GM23338 (cell line): ENCODE measurements at regions not wholly inside any gene's neighbourhood (a gene's known extent, or its start where the extent isn't known, plus 50 kb on each side); places are given as distances from the start of the nearest gene placed in this dataset. TPM values are rescaled to one million over a fixed set of nuclear protein-coding genes. Genes with fewer than 3 reads are reported as not detected.

Experiments used
- ATAC-seq: fragments of 200-7000 bp; cut with Tn5 transposase; 3 replicates; pipeline ENCODE4 v1.9.1; 2020
- DNase-seq: peaks from one replicate; pipeline ENCODE4 v3.0.0-alpha.2; 2015; ENCODE audit warnings: low spot score
- H2AFZ ChIP-seq: fragments of 200-600 bp; sonication (generic); 2 replicates; pipeline ENCODE4 v1.8.0; 2016; ENCODE audit warnings: antibody characterized with exemption, mild to moderate bottlenecking, moderate library complexity
- H3F3A ChIP-seq: fragments of 200-600 bp; sonication (generic); replicated peaks from 2 replicates; pipeline ENCODE4 v1.8.0; 2017; ENCODE audit warnings: antibody characterized with exemption, mixed run types, low read depth
- H3K27ac ChIP-seq: fragments of 200-600 bp; sonication (generic); 2 replicates; pipeline ENCODE4 v1.6.1; 2016; ENCODE audit warnings: low read depth
- H3K27me3 ChIP-seq: fragments of 200-600 bp; sonication (generic); 2 replicates; pipeline ENCODE4 v1.8.0; 2016; ENCODE audit warnings: mild to moderate bottlenecking, mixed run types, moderate library complexity; ENCODE audit not compliant: insufficient read depth
- H3K36me3 ChIP-seq: fragments of 200-600 bp; sonication (generic); 2 replicates; pipeline ENCODE4 v1.8.0; 2016; ENCODE audit warnings: mild to moderate bottlenecking; ENCODE audit not compliant: insufficient read depth
- H3K4me1 ChIP-seq: fragments of 200-600 bp; sonication (generic); 2 replicates; pipeline ENCODE4 v1.8.0; 2016; ENCODE audit warnings: mild to moderate bottlenecking, moderate library complexity; ENCODE audit not compliant: insufficient read depth
- H3K4me2 ChIP-seq: fragments of 200-600 bp; sonication (generic); 2 replicates; pipeline ENCODE4 v1.7.1; 2017; ENCODE audit warnings: mixed run types
- H3K4me3 ChIP-seq: fragments of 200-600 bp; sonication (generic); 2 replicates; pipeline ENCODE4 v1.6.1; 2016; ENCODE audit warnings: mixed run types
- H3K79me2 ChIP-seq: fragments of 200-600 bp; sonication (generic); replicated peaks from 2 replicates; pipeline ENCODE4 v1.8.0; 2017; ENCODE audit warnings: mild to moderate bottlenecking; ENCODE audit not compliant: insufficient read depth
- H3K9me2 ChIP-seq: fragments of 200-600 bp; sonication (generic); 2 replicates; pipeline ENCODE4 v1.8.0; 2017; ENCODE audit not compliant: insufficient read depth
- H4K20me1 ChIP-seq: fragments of 200-600 bp; sonication (generic); replicated peaks from 2 replicates; pipeline ENCODE4 v1.8.0; 2017; ENCODE audit warnings: mild to moderate bottlenecking; ENCODE audit not compliant: insufficient read depth
- H3K27ac Mint-ChIP-seq: 2 replicates; pipeline ENCODE4 v1.8.0; 2020; ENCODE audit warnings: inconsistent platforms, mild to moderate bottlenecking, moderate library complexity, mixed read lengths
- H3K27me3 Mint-ChIP-seq: 3 replicates; pipeline ENCODE4 v1.8.0; 2022; ENCODE audit warnings: low read depth, mild to moderate bottlenecking, moderate library complexity, mixed read lengths, inconsistent platforms; ENCODE audit not compliant: insufficient read depth, poor library complexity
- H3K36me3 Mint-ChIP-seq: 3 replicates; pipeline ENCODE4 v1.8.0; 2021; ENCODE audit warnings: low read depth, mild to moderate bottlenecking, inconsistent platforms, moderate library complexity, mixed read lengths
- H3K4me1 Mint-ChIP-seq: 3 replicates; pipeline ENCODE4 v1.8.0; 2020; ENCODE audit warnings: mild to moderate bottlenecking, inconsistent platforms, mixed read lengths
- H3K4me3 Mint-ChIP-seq: 3 replicates; pipeline ENCODE4 v1.8.0; 2021; ENCODE audit warnings: moderate library complexity, mild to moderate bottlenecking, inconsistent platforms, mixed read lengths
- H3K9me3 Mint-ChIP-seq: 3 replicates; pipeline ENCODE4 v1.8.0; 2020; ENCODE audit warnings: moderate library complexity, mild to moderate bottlenecking, inconsistent platforms, mixed read lengths
- EZH2 ChIP-seq: fragments of 200-600 bp; sonication (generic); IDR thresholded peaks from one replicate; pipeline ENCODE4 v1.8.0; 2017; ENCODE audit warnings: antibody characterized with exemption, mild to moderate bottlenecking, low read depth; ENCODE audit not compliant: unreplicated experiment
- JUNB ChIP-seq: IDR thresholded peaks from one replicate; pipeline ENCODE4 v1.6.1; 2016; ENCODE audit warnings: antibody characterized with exemption; ENCODE audit not compliant: unreplicated experiment
- NANOG ChIP-seq: IDR thresholded peaks from 2 replicates; pipeline ENCODE4 v1.6.1; 2016; ENCODE audit warnings: antibody characterized with exemption, borderline replicate concordance
- STAT1 ChIP-seq: IDR thresholded peaks from one replicate; pipeline ENCODE4 v1.6.1; 2016; ENCODE audit warnings: antibody characterized with exemption; ENCODE audit not compliant: unreplicated experiment
- ZNF331 ChIP-seq: fragments of 250-450 bp; sonication (Bioruptor Pico); IDR thresholded peaks from 2 replicates; pipeline ENCODE4 v1.5.0; 2020; ENCODE audit warnings: low read depth, mild to moderate bottlenecking, moderate library complexity
- small RNA-seq: library from RNA; depleted of rRNA; stranded (forward); fragments of <200 nt; gene quantifications from one replicate; pipeline ENCODE3, GENCODE V24; 2014; ENCODE audit warnings: low replicate concordance
- TF ChIP-seq, protein P1 (sequence below): IDR thresholded peaks from 2 replicates; pipeline ENCODE4 v1.6.1; 2016; ENCODE audit warnings: antibody characterized with exemption

- no peak for TF ChIP-seq ZNF331 (CRISPR knock-in tag)
- TF ChIP-seq, protein P1, sequence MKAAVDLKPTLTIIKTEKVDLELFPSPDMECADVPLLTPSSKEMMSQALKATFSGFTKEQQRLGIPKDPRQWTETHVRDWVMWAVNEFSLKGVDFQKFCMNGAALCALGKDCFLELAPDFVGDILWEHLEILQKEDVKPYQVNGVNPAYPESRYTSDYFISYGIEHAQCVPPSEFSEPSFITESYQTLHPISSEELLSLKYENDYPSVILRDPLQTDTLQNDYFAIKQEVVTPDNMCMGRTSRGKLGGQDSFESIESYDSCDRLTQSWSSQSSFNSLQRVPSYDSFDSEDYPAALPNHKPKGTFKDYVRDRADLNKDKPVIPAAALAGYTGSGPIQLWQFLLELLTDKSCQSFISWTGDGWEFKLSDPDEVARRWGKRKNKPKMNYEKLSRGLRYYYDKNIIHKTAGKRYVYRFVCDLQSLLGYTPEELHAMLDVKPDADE, result no peak
- no peak for TF ChIP-seq JUNB
- TF ChIP-seq STAT1, result no peak
- TF ChIP-seq NANOG, result no peak
- TF ChIP-seq EZH2, result no peak
- Histone ChIP-seq H4K20me1 (no peaks in the 10 kb centered on the region), H3K9me2 (no peaks in the 10 kb centered on the region), H3K36me3 (no peaks in the 10 kb centered on the region), H3F3A (no peaks in the 10 kb centered on the region), H3K4me1 (no peaks in the 10 kb centered on the region), H3K27ac (no peak overlapping the region), H3K4me2 (no peak overlapping the region), H2AFZ (no peak overlapping the region), H3K79me2 (no peaks in the 10 kb centered on the region), H3K27me3 (no peaks in the 10 kb centered on the region), H3K4me3 (no peak overlapping the region)
- DNase-seq (no peak), ATAC-seq (no peak)
- Mint-ChIP-seq H3K36me3 (peaks cover 10% of the 10 kb centered on the region; the same call in 2 of the 3 replicates), H3K27ac (no peak overlapping the region), H3K9me3 (peaks cover 22% of the 10 kb centered on the region), H3K4me3 (no peak overlapping the region), H3K27me3 (no peaks in the 10 kb centered on the region), H3K4me1 (no peaks in the 10 kb centered on the region)
Observed at GRCh38 chrX:21319323-21319722, 54.9 kb upstream of the CNKSR2 start.

Small RNA genes in the stretch of these regions (small RNA-seq; reads per million reads assigned to genes)
- gene RNU6-133P, result not detected
